ENCODE measurements at regions not wholly inside any gene's neighbourhood (a gene's known extent, or its start where the extent isn't known, plus 50 kb on each side); places are given as distances from the start of the nearest gene placed in this dataset.
A peak's percentile ranks its signal among the peaks of the same experiment; 100 is the strongest.

DNA sequence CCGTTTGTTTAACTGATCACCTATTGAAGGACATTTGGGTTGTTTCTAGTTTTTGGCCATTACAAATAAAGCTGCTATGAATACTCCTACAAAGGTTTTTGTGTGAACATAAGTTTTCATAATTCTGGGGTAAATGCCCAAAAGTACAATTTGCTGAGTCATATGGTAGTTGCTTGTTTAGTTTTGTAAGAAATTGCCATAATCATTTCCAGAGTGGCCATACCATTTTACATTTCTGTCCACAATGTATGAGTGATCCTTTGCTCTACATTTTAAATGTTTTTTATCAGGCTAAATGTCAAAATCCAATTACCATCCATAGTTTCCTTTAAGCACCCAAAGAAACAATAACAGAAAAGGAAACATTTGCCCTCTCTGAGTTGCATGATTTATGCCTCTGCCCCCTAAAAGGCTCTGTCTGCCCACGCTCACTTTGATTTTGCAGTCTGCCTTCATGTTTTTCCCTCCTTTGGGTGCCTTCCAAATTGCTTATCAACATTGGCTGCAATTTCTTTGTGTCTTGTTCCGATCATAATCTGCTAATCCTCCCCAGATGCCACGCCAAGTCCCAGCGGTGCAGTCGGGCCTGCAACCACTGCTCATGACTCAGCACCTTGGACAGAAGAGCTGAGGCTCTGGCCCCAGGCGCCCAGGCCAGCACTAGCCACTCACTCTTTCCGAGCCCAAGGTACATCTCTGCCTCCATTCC, 339.2 kb downstream of the PIK3R1 start (continued):
- no peak; the same call in 1 of the 2 replicates for TF ChIP-seq ZNF280D (tag by site-specific recombination; IDR thresholded peaks at IDR 0.05)
- no peak for TF ChIP-seq ZNF248 (tag by site-specific recombination; IDR thresholded peaks at IDR 0.05)
- no peak for TF ChIP-seq IKZF3 (tag by site-specific recombination; IDR thresholded peaks at IDR 0.05)
- TF ChIP-seq ZNF670 (tag by site-specific recombination; IDR thresholded peaks at IDR 0.05; ENCODE audit: low read depth), result no peak
- no peak for TF ChIP-seq ZNF677 (tag by site-specific recombination; IDR thresholded peaks at IDR 0.05)
- TF ChIP-seq, protein P1, sequence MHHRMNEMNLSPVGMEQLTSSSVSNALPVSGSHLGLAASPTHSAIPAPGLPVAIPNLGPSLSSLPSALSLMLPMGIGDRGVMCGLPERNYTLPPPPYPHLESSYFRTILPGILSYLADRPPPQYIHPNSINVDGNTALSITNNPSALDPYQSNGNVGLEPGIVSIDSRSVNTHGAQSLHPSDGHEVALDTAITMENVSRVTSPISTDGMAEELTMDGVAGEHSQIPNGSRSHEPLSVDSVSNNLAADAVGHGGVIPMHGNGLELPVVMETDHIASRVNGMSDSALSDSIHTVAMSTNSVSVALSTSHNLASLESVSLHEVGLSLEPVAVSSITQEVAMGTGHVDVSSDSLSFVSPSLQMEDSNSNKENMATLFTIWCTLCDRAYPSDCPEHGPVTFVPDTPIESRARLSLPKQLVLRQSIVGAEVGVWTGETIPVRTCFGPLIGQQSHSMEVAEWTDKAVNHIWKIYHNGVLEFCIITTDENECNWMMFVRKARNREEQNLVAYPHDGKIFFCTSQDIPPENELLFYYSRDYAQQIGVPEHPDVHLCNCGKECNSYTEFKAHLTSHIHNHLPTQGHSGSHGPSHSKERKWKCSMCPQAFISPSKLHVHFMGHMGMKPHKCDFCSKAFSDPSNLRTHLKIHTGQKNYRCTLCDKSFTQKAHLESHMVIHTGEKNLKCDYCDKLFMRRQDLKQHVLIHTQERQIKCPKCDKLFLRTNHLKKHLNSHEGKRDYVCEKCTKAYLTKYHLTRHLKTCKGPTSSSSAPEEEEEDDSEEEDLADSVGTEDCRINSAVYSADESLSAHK (tag by site-specific recombination; IDR thresholded peaks at IDR 0.05), result no peak
- no peak for TF ChIP-seq ZSCAN16 (tag by site-specific recombination; IDR thresholded peaks at IDR 0.05)
- no peak for TF ChIP-seq ZBTB1 (tag by site-specific recombination; IDR thresholded peaks at IDR 0.05)
- TF ChIP-seq, protein P2, sequence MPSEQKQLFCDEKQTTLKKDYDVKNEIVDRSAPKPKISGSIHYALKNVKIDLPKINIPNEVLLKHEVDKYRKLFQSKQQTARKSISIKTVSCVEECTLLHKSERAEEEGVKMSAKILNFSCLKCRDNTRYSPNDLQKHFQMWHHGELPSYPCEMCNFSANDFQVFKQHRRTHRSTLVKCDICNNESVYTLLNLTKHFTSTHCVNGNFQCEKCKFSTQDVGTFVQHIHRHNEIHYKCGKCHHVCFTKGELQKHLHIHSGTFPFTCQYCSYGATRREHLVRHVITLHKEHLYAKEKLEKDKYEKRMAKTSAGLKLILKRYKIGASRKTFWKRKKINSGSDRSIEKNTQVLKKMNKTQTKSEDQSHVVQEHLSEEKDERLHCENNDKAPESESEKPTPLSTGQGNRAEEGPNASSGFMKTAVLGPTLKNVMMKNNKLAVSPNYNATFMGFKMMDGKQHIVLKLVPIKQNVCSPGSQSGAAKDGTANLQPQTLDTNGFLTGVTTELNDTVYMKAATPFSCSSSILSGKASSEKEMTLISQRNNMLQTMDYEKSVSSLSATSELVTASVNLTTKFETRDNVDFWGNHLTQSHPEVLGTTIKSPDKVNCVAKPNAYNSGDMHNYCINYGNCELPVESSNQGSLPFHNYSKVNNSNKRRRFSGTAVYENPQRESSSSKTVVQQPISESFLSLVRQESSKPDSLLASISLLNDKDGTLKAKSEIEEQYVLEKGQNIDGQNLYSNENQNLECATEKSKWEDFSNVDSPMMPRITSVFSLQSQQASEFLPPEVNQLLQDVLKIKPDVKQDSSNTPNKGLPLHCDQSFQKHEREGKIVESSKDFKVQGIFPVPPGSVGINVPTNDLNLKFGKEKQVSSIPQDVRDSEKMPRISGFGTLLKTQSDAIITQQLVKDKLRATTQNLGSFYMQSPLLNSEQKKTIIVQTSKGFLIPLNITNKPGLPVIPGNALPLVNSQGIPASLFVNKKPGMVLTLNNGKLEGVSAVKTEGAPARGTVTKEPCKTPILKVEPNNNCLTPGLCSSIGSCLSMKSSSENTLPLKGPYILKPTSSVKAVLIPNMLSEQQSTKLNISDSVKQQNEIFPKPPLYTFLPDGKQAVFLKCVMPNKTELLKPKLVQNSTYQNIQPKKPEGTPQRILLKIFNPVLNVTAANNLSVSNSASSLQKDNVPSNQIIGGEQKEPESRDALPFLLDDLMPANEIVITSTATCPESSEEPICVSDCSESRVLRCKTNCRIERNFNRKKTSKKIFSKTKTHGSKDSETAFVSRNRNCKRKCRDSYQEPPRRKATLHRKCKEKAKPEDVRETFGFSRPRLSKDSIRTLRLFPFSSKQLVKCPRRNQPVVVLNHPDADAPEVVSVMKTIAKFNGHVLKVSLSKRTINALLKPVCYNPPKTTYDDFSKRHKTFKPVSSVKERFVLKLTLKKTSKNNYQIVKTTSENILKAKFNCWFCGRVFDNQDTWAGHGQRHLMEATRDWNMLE (tag by site-specific recombination; conservative IDR thresholded peaks at IDR 0.05; ENCODE audit: low read depth), result 0 out of 2 replicates have a peak, but pooled peaks have one; percentile 16
- TF ChIP-seq KLF1 (tag by site-specific recombination; IDR thresholded peaks at IDR 0.05), result no peak
- no peak for TF ChIP-seq ZNF76 (tag by site-specific recombination; IDR thresholded peaks at IDR 0.05; ENCODE audit: borderline replicate concordance, low read depth)
- TF ChIP-seq ZNF354C (tag by site-specific recombination; IDR thresholded peaks at IDR 0.05; ENCODE audit: borderline replicate concordance, low read depth), result no peak
- TF ChIP-seq, protein P3, sequence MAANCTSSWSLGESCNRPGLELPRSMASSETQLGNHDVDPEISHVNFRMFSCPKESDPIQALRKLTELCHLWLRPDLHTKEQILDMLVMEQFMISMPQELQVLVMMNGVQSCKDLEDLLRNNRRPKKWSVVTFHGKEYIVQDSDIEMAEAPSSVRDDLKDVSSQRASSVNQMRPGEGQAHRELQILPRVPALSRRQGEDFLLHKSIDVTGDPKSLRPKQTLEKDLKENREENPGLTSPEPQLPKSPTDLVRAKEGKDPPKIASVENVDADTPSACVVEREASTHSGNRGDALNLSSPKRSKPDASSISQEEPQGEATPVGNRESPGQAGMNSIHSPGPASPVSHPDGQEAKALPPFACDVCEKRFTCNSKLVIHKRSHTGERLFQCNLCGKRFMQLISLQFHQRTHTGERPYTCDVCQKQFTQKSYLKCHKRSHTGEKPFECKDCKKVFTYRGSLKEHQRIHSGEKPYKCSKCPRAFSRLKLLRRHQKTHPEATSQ (tag by site-specific recombination; IDR thresholded peaks at IDR 0.05), result no peak
- TF ChIP-seq ZNF366 (tag by site-specific recombination; conservative IDR thresholded peaks at IDR 0.05), result no peak
- TF ChIP-seq GLIS1 (tag by site-specific recombination; IDR thresholded peaks at IDR 0.05), result peak; percentile 73
- no peak for TF ChIP-seq ZNF830 (tag by site-specific recombination; IDR thresholded peaks at IDR 0.05; ENCODE audit: low read depth)
- TF ChIP-seq KLF16 (tag by site-specific recombination; IDR thresholded peaks at IDR 0.05), result 0 out of 2 replicates have a peak, but pooled peaks have one; percentile 33
- TF ChIP-seq OVOL3 (tag by site-specific recombination; IDR thresholded peaks at IDR 0.05), result peak; percentile 63; the same call in 1 of the 2 replicates
- no peak for TF ChIP-seq KLF9 (tag by site-specific recombination; IDR thresholded peaks at IDR 0.05; ENCODE audit: low read depth)
- no peak for TF ChIP-seq HOXA7 (CRISPR knock-in tag; IDR thresholded peaks at IDR 0.05; ENCODE audit: borderline replicate concordance)
- 0 out of 2 replicates have a peak, but pooled peaks have one; percentile 30 for TF ChIP-seq ZFP37 (tag by site-specific recombination; IDR thresholded peaks at IDR 0.05)
- no peak for TF ChIP-seq ZNF548 (tag by site-specific recombination; IDR thresholded peaks at IDR 0.05)
- TF ChIP-seq, protein P4, sequence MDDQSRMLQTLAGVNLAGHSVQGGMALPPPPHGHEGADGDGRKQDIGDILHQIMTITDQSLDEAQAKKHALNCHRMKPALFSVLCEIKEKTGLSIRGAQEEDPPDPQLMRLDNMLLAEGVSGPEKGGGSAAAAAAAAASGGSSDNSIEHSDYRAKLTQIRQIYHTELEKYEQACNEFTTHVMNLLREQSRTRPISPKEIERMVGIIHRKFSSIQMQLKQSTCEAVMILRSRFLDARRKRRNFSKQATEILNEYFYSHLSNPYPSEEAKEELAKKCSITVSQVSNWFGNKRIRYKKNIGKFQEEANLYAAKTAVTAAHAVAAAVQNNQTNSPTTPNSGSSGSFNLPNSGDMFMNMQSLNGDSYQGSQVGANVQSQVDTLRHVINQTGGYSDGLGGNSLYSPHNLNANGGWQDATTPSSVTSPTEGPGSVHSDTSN (CRISPR knock-in tag; IDR thresholded peaks at IDR 0.05), result no peak
- TF ChIP-seq ZNF26 (tag by site-specific recombination; IDR thresholded peaks at IDR 0.05), result no peak
- no peak for TF ChIP-seq RBAK (tag by site-specific recombination; IDR thresholded peaks at IDR 0.05)
